ENCODE measurements at regions not wholly inside any gene's neighbourhood (a gene's known extent, or its start where the extent isn't known, plus 50 kb on each side); places are given as distances from the start of the nearest gene placed in this dataset.
"Not testable (repeated sequence)": the region's sequence is repeated elsewhere in the genome, so short reads cannot be mapped to it uniquely, and the experiment has no call there.

DNA sequence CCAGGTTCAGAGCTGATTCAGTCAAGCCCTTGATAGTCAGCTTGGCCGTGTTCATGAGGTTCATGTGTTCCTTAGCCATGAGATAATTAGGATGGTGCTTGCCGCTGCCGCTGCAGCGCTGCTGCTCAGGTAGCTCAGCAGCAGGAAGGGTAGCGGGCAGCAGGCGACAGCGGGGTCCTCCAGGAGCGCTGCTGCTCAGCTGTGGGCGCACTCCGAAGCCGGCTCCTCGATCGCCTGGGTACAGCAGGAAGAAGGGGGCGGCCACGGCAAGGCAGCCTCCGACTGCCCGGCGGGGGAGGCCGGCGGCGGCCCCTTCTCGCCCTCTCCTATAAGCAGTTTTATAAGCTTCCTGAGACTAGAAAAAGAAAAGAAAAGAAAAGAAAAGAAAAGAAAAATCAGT lies 1253.6 kb downstream of the EFNA5 start:
- no peak for ATAC-seq
- Mint-ChIP-seq H3K9me3 (no peaks in the 10 kb centered on the region), H3K27me3 (no peaks in the 10 kb centered on the region), H3K36me3 (ENCODE audit: low read depth) (no peaks in the 10 kb centered on the region), H3K4me1 (no peaks in the 10 kb centered on the region), H3K27ac (no peak overlapping the region), H3K4me3 (no peak overlapping the region)
- no peak for DNase-seq

DNA sequence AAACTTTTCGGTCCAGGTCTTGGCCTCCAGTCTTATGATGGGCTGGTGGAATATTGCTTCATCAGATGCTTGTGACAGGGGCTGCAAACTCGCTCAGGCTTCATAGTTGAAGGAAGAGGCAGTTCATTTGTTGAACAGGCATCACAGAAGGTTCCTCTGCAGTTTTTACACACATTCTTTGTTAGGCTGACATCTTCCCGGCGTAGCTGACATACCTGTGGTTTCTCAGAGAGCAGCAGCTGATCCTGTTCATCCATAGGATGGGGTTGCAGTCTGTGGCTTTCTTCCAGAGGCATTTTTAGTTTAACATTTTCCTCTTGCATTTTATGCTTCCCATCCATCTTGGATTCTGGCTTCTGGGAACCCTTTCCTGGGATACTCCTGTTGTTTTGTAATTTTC lies 1255.2 kb downstream of the EFNA5 start:
- DNase-seq (no peak), ATAC-seq (no peak)
- Mint-ChIP-seq H3K4me1 (no peaks in the 10 kb centered on the region), H3K9me3 (no peaks in the 10 kb centered on the region), H3K36me3 (ENCODE audit: low read depth) (no peaks in the 10 kb centered on the region), H3K27me3 (no peaks in the 10 kb centered on the region), H3K4me3 (no peak overlapping the region), H3K27ac (no peak overlapping the region)

DNA sequence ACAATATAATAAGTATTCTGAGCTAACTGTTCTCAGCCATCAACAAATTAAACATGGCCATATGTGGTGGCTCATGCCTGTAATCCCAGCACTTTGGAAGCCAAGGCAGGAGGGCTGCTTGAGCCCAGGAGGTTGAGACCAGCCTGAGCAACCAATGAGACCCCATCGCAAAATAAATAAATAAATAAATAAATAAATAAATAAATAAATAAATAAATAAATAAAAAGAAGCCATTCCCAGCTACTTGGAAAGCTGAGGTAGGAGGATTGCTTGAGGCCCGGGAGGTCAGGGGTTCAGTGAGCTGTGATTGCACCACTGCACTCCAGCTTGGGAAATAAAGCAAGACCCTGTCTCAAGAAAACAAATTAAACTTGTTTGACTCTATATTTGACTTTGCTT lies 1256.4 kb downstream of the EFNA5 start:
- no peak for DNase-seq
- no peaks in the 10 kb centered on the region for H3K4me1 Mint-ChIP-seq
- no peaks in the 10 kb centered on the region for H3K36me3 Mint-ChIP-seq (ENCODE audit: low read depth)
- H3K27me3 Mint-ChIP-seq, result no peaks in the 10 kb centered on the region
- peaks cover 4% of the 10 kb centered on the region for H3K9me3 Mint-ChIP-seq
- no peak overlapping the region for H3K27ac Mint-ChIP-seq
- ATAC-seq, result no peak
- H3K4me3 Mint-ChIP-seq, result no peak overlapping the region

DNA sequence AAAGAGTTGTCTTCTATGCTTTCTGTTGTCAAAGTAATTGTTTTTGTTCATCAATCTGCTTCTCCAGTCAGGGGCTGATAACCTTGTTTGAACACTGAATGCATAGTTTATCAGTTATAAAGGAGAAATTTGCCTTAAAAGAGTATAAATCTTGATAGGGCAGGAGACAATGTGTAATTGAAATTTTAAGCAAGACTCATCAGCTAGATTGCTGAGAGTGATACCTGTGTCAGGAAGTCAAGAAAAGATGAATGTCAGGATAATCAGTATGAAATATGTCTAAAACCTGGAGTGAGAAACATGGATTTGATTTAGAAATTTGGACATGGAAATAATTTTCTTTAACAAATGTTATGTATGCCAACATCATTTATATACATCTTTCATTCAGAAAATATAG lies 1258.1 kb downstream of the EFNA5 start:
- H3K4me3 Mint-ChIP-seq, result no peak overlapping the region
- H3K4me1 Mint-ChIP-seq, result no peaks in the 10 kb centered on the region
- ATAC-seq, result no peak
- no peak for DNase-seq
- no peaks in the 10 kb centered on the region for H3K36me3 Mint-ChIP-seq (ENCODE audit: low read depth)
- no peak overlapping the region for H3K27ac Mint-ChIP-seq
- H3K27me3 Mint-ChIP-seq, result no peaks in the 10 kb centered on the region
- peaks cover 4% of the 10 kb centered on the region for H3K9me3 Mint-ChIP-seq

DNA sequence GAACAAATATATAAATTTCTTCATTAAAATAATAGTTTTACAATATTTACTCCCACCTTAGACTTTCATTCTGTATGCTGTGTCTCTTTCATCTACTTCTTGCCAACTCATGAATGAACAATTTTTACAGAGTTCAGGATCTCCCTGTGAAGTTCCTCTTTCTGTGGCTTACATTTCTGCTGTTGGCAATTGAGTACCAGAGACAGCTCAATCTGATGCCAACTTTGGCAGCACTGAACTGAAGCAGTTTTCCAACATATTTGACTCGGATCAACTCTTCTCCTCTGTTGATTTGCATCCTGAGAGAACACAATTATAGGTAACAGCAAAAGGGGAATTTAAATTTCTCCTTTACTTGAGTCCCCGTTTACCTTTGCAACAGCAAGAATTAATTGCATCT lies 1262.2 kb downstream of the EFNA5 start:
- no peak overlapping the region for H3K27ac Mint-ChIP-seq
- H3K4me3 Mint-ChIP-seq, result no peak overlapping the region
- H3K27me3 Mint-ChIP-seq, result no peaks in the 10 kb centered on the region
- ATAC-seq, result no peak
- H3K36me3 Mint-ChIP-seq (ENCODE audit: low read depth), result no peaks in the 10 kb centered on the region
- H3K9me3 Mint-ChIP-seq, result peaks cover 10% of the 10 kb centered on the region
- no peaks in the 10 kb centered on the region for H3K4me1 Mint-ChIP-seq
- DNase-seq, result no peak

DNA sequence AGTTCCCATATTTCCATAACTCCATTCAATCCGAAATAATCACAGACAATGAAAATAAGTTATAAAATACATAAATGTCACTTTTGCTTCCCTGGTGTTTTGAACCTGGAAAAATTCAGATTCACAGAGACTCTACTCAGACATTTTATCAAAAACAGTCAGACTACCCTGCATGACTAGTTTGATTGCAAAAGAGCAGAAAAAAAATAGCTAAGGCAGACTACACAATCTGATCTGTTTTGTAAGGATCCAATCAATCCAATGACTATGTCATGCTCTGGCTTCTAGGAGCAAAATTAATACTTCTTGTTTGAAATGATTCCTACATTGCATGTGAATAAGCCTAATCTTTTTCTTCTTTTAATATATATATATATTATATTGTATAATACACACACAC lies 1262.6 kb downstream of the EFNA5 start:
- ATAC-seq (no peak), DNase-seq (no peak)
- no peaks in the 10 kb centered on the region for H3K4me1 Mint-ChIP-seq
- no peak overlapping the region for H3K27ac Mint-ChIP-seq
- H3K4me3 Mint-ChIP-seq, result no peak overlapping the region
- H3K36me3 Mint-ChIP-seq (ENCODE audit: low read depth), result no peaks in the 10 kb centered on the region
- peaks cover 10% of the 10 kb centered on the region for H3K9me3 Mint-ChIP-seq
- H3K27me3 Mint-ChIP-seq, result no peaks in the 10 kb centered on the region

DNA sequence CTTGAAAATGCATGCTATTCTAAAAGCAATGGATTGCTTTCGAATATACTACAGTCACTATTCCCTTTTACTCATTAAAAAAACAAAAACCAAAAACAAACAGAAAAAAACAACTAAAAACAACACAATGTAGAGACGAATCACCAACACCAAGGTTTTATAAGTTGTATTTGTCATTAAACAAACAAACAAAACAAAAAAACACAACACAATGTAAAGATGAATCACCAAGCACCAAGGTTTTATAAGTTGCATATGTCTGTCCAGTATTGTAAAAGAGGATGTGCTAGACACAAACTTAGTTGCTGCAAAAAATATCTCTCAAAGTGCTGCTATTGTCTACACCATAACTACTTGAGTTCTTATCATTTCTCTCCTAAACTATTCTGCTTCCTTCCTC lies 1269.2 kb downstream of the EFNA5 start:
- no peak for DNase-seq
- ATAC-seq, result no peak

DNA sequence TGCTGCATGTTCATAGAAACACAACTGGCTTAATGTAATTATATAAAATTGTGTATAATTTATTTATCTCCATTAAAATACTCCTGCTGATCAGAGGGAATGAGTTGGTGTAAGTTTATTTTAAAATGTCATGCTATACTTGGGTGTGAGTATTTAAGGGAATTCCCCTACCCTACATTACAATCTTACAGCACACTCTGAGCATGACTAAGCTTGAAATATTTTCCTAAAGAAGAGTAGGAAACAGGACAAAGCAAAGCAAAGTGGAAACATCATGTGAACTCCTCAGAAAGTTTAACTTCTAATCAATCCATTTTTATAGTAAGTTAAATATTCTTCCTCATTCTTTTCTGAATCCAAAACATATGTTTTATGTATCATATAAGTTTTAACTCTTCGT lies 1271.3 kb downstream of the EFNA5 start:
- ATAC-seq (no peak), DNase-seq (no peak)
- Mint-ChIP-seq H3K4me3 (no peak overlapping the region), H3K27ac (no peak overlapping the region), H3K27me3 (no peaks in the 10 kb centered on the region), H3K36me3 (ENCODE audit: low read depth) (no peaks in the 10 kb centered on the region), H3K9me3 (no peaks in the 10 kb centered on the region), H3K4me1 (no peaks in the 10 kb centered on the region)

More for the DNA sequence above, 1269.2 kb downstream of the EFNA5 start:
- no peaks in the 10 kb centered on the region for H3K36me3 Mint-ChIP-seq (ENCODE audit: low read depth)
- no peak overlapping the region for H3K27ac Mint-ChIP-seq
- H3K9me3 Mint-ChIP-seq, result peaks cover 6% of the 10 kb centered on the region
- H3K27me3 Mint-ChIP-seq, result no peaks in the 10 kb centered on the region
- no peaks in the 10 kb centered on the region for H3K4me1 Mint-ChIP-seq
- no peak overlapping the region for H3K4me3 Mint-ChIP-seq

DNA sequence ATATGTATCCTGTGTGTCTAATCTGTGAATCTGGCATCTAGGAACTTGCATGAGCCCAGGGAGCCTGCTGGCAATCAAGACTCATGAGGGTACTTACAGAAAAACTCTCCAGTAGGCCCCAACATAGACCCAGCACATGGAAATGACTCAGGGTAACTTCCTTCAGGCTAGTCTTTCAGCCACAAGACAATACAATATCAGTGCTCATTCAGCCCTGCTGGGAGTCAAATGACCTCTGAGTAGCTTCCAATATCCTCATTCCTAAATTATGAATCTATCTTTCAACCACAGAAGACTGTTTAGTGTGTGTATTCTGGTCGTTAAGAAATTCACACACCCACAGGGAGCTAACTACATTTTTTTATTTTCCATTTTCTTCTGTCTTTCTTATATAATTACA lies 1273.0 kb downstream of the EFNA5 start:
- Mint-ChIP-seq H3K9me3 (no peaks in the 10 kb centered on the region), H3K27me3 (no peaks in the 10 kb centered on the region), H3K4me1 (no peaks in the 10 kb centered on the region), H3K4me3 (no peak overlapping the region), H3K36me3 (ENCODE audit: low read depth) (no peaks in the 10 kb centered on the region), H3K27ac (no peak overlapping the region)
- no peak for ATAC-seq
- no peak for DNase-seq

DNA sequence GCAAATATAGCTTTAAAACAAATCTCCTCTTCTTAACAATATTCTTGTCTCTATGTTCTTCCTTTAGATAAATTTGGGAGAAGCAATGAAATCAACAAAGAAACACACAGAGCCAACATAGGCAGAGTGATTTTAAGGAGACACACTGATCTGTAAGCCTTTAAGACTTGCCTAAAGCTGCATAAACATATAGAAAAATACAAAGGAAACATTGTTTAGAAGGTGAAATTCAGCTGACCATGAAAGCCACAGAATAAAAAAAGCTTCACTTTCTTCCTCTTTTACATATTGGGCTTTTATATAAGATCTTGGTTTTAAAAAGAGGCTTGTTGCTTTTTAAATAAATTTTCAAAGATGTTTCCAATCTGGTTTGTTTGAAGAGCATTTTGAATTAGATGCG lies 1277.5 kb downstream of the EFNA5 start:
- Mint-ChIP-seq H3K36me3 (ENCODE audit: low read depth) (no peaks in the 10 kb centered on the region), H3K4me3 (no peak overlapping the region), H3K27me3 (no peaks in the 10 kb centered on the region), H3K4me1 (no peaks in the 10 kb centered on the region), H3K27ac (no peak overlapping the region), H3K9me3 (no peaks in the 10 kb centered on the region)
- DNase-seq, result no peak
- ATAC-seq, result no peak

DNA sequence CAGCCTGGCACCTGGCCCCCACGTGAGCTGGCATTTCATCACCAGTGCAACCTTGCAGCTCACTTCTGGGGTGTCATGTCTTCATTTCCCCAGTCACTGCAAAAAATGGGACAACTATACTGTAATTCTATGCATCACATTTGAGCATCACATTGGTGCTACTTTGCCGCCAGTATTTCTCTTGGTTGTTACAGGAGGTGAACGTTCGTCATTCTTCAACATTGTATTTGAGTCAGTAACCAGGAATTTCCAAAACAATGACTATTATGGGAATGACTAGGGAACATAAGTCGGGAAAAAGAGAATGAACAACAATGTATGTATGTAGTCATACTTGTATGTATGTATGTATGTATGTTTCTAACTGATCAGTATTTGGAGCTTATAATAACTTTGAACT lies 1278.0 kb downstream of the EFNA5 start:
- Mint-ChIP-seq H3K27ac (no peak overlapping the region), H3K36me3 (ENCODE audit: low read depth) (no peaks in the 10 kb centered on the region), H3K27me3 (no peaks in the 10 kb centered on the region), H3K4me3 (no peak overlapping the region), H3K9me3 (no peaks in the 10 kb centered on the region), H3K4me1 (no peaks in the 10 kb centered on the region)
- ATAC-seq (no peak), DNase-seq (no peak)

DNA sequence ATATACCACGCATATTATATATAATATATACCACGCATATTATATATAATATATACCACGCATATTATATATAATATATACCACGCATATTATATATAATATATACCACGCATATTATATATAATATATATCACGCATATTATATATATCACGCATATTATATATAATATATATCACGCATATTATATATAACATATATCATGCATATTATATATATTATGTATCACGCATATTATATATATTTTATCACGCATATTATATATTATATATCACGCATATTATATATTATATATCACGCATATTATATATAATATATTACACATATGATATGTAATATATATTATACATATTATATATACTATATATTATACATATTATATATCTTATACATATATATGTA lies 1283.0 kb downstream of the EFNA5 start:
- ATAC-seq; H3K4me1 Mint-ChIP-seq; H3K27ac Mint-ChIP-seq; H3K36me3 Mint-ChIP-seq (ENCODE audit: low read depth); DNase-seq; H3K27me3 Mint-ChIP-seq; H3K4me3 Mint-ChIP-seq; H3K9me3 Mint-ChIP-seq: not testable (repeated sequence)

DNA sequence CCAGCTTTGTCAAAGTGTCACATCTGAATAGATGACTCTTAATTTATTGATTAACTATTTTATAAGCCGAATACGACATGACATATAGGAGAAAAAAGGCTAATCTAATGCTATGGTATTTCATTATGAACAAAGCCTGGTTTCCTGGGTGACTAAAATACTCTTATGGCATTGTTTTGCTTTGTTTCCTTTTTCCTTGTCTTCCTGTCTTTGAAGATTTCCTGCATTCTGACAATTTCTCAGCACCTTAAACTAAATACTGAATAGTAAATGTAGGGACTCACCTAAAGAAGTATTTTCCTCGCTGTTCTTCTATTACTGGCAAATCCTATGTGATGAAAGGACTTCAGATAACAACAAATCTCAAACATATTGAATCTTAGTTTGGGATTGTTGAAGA lies 1284.5 kb downstream of the EFNA5 start:
- Mint-ChIP-seq H3K4me1 (no peaks in the 10 kb centered on the region), H3K36me3 (ENCODE audit: low read depth) (no peaks in the 10 kb centered on the region), H3K27me3 (no peaks in the 10 kb centered on the region), H3K27ac (no peak overlapping the region), H3K9me3 (peaks cover 6% of the 10 kb centered on the region), H3K4me3 (no peak overlapping the region)
- DNase-seq (no peak), ATAC-seq (no peak)

DNA sequence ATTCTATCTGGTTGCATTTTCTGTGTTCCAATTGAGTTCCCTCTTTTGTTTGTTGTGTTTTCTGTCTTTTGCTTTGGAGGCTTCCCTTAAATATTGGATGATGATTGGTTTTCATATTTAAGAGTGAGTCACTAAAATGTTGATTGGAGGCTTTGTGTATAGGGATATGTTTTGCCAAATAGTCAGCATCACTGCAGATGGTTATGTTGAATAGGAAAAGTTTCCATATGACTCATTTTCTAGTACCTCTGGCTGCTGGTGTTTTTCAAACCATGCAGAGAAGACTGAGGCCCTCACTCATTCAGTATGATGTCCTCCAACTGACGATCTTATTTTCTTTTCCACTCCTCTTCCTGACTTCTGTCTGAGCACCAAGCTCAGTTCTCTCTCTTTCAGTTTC lies 1290.0 kb downstream of the EFNA5 start:
- Mint-ChIP-seq H3K27me3 (no peaks in the 10 kb centered on the region), H3K27ac (no peak overlapping the region), H3K4me1 (no peaks in the 10 kb centered on the region), H3K36me3 (ENCODE audit: low read depth) (no peaks in the 10 kb centered on the region), H3K4me3 (no peak overlapping the region), H3K9me3 (no peaks in the 10 kb centered on the region)
- DNase-seq (no peak), ATAC-seq (no peak)

DNA sequence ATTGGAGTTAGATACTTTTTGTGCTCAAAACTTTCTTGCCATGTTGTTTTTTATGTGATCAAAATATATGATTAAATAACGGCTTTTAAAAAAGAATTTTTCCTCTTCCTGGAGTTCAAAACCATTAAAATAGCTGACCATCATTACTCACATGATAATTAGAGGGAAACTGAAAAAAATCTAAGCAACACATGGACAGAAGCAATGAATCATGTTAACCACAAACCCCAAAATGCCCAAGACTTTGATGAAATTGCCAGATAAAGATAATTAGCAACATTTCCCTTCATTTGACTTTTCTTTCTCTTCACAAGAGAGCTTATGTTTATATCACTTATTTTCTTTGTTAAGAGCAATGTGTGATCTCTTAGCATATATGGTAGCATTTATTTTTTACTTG lies 1294.2 kb downstream of the EFNA5 start:
- Mint-ChIP-seq H3K4me1 (no peaks in the 10 kb centered on the region), H3K36me3 (ENCODE audit: low read depth) (no peaks in the 10 kb centered on the region), H3K9me3 (no peaks in the 10 kb centered on the region), H3K27me3 (no peaks in the 10 kb centered on the region), H3K4me3 (no peak overlapping the region), H3K27ac (no peak overlapping the region)
- ATAC-seq (no peak), DNase-seq (no peak)

DNA sequence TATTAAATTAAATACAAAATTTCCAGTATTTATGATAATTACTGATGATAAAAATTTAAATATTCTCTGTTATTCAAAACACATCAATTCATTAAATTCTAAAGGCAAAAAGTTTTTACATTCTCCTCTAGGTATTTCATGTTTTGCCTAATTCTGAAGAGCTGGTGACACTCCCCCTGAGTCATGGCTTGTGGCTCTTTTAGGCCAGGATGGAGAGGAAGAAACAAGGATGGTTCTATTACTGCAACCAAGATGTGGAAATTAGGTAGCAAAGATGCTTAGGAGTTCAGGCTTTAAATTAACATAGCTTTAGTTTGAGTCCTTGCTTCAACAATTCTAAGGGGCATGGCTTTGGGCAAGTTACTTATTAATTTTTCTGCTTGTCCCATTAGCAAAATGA lies 1295.8 kb downstream of the EFNA5 start:
- Mint-ChIP-seq H3K27ac (no peak overlapping the region), H3K4me1 (no peaks in the 10 kb centered on the region), H3K4me3 (no peak overlapping the region), H3K27me3 (no peaks in the 10 kb centered on the region), H3K36me3 (ENCODE audit: low read depth) (no peaks in the 10 kb centered on the region), H3K9me3 (peaks cover 5% of the 10 kb centered on the region)
- no peak for DNase-seq
- no peak for ATAC-seq

Measured in activated naive CD8-positive, alpha-beta T cell treated with anti-CD3 and anti-CD28 coated beads, Interleukin-2, amount 50 U/mL, for 24 hours (primary cell).